Activated CD4-positive, alpha-beta memory T cell treated with anti-CD3 and anti-CD28 coated beads for 36 hours (primary cell): ENCODE measurements at regions not wholly inside any gene's neighbourhood (a gene's known extent, or its start where the extent isn't known, plus 50 kb on each side); places are given as distances from the start of the nearest gene placed in this dataset.
"Not testable (repeated sequence)": the region's sequence is repeated elsewhere in the genome, so short reads cannot be mapped to it uniquely, and the experiment has no call there.

Experiments used
- CTCF ChIA-PET: fragments of 350-600 bp; sonication (Branson Sonifier 250); formaldehyde crosslinking; loops from one replicate; lab custom pipeline; 2021; ENCODE audit warnings: antibody characterized with exemption, inconsistent platforms; lab: Charles Lee
- POLR2A ChIA-PET: fragments of 350-600 bp; sonication (Branson Sonifier 250); formaldehyde crosslinking; loops from one replicate; lab custom pipeline; 2021; ENCODE audit warnings: antibody characterized with exemption; lab: Charles Lee
- DNase-seq: peaks from one replicate; pipeline ENCODE4 v3.0.0-alpha.2; 2020
- H3K27ac Mint-ChIP-seq: one replicate; pipeline ENCODE4 v1.8.0; 2021; ENCODE audit warnings: mixed read lengths
- H3K27me3 Mint-ChIP-seq: one replicate; pipeline ENCODE4 v1.8.0; 2021; ENCODE audit warnings: mixed read lengths
- H3K36me3 Mint-ChIP-seq: one replicate; pipeline ENCODE4 v1.8.0; 2021; ENCODE audit warnings: mixed read lengths
- H3K4me1 Mint-ChIP-seq: one replicate; pipeline ENCODE4 v1.8.0; 2021; ENCODE audit warnings: low read depth, mixed read lengths
- H3K4me3 Mint-ChIP-seq: one replicate; pipeline ENCODE4 v1.8.0; 2021; ENCODE audit warnings: mild to moderate bottlenecking, mixed read lengths
- H3K9me3 Mint-ChIP-seq: one replicate; pipeline ENCODE4 v1.8.0; 2021; ENCODE audit warnings: mixed read lengths
- intact Hi-C: fragments of 100-400 bp; cut with micrococcal nuclease; formaldehyde crosslinking; loops from one replicate; pipeline ENCODE4 v1.15.1; 2023

DNA sequence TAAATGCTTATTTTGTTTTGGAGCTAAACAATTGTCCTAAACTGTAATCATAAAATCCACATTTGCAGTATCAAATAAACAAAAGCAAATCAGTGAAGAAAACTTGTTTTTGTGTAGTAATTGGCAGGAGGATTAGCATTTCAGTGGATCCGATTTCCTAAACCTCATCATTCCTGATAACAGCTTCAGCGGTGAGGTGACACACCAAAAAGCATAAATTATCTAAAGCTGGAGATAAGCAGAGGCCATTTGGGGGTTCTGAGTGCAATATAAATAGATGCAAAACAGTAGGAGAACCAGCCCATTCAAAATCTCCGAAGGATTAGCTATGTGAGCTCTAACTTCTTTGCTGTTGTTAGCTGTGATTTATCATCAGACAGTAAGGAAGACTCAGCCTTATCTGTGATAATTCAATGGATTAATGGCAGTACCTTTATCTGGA is 235.8 kb downstream of the EPHA7 start:
- DNase-seq: no peak
- Mint-ChIP-seq H3K9me3 (no peaks in the 10 kb centered on the region), H3K4me1 (no peaks in the 10 kb centered on the region), H3K4me3 (no peak overlapping the region), H3K27me3 (no peaks in the 10 kb centered on the region), H3K27ac (no peak overlapping the region), H3K36me3 (no peaks in the 10 kb centered on the region)
- intact Hi-C loops: no loop called here
- POLR2A ChIA-PET: no interaction called here
- CTCF ChIA-PET: no interaction called here

GRCh38 chr6:93182938-93183479 is 236.3 kb downstream of the EPHA7 start:
- Mint-ChIP-seq H3K4me1 (no peaks in the 10 kb centered on the region), H3K36me3 (no peaks in the 10 kb centered on the region), H3K4me3 (no peak overlapping the region), H3K9me3 (no peaks in the 10 kb centered on the region), H3K27me3 (no peaks in the 10 kb centered on the region), H3K27ac (no peak overlapping the region)
- POLR2A ChIA-PET: no interaction called here
- CTCF ChIA-PET: no interaction called here
- intact Hi-C loops: no loop called here
- no peak for DNase-seq

DNA sequence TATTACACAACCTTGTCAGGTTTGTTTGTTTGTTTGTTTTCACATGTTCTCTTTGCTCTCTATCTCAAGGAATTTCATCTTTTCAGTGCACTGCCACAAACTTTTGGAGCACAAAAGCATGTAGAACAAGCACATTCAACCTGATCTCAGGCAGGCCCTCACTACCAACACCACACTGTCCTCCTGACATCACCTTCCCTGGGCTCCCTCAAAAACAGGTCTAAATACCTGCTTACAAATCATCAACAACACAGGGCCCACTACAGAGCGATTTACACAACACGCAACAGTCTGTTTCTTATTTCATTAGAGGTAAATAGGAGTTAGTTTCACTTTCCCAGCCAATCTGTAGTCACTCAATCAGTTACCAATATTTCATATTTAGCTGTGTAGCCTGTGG is 241.4 kb downstream of the EPHA7 start:
- Mint-ChIP-seq H3K27ac (no peak overlapping the region), H3K27me3 (no peaks in the 10 kb centered on the region), H3K4me1 (no peaks in the 10 kb centered on the region), H3K4me3 (no peak overlapping the region), H3K9me3 (no peaks in the 10 kb centered on the region), H3K36me3 (no peaks in the 10 kb centered on the region)
- intact Hi-C loops: no loop called here
- ChIA-PET POLR2A (no interaction called here), CTCF (no interaction called here)
- DNase-seq: no peak

- intact Hi-C loops: no loop called here
- no peak overlapping the region for H3K27ac Mint-ChIP-seq
- ChIA-PET CTCF (no interaction called here), POLR2A (no interaction called here)
- H3K36me3 Mint-ChIP-seq: no peaks in the 10 kb centered on the region
- no peak for DNase-seq
- no peaks in the 10 kb centered on the region for H3K9me3 Mint-ChIP-seq
- no peaks in the 10 kb centered on the region for H3K4me1 Mint-ChIP-seq
- no peaks in the 10 kb centered on the region for H3K27me3 Mint-ChIP-seq
- no peak overlapping the region for H3K4me3 Mint-ChIP-seq
These were observed 241.9 kb downstream of the EPHA7 start for GRCh38 chr6:93177438-93177837.

GRCh38 chr6:93176070-93176469 is 243.3 kb downstream of the EPHA7 start:
- POLR2A ChIA-PET: no interaction called here
- intact Hi-C loops: no loop called here

GRCh38 chr6:93173573-93173972 is 245.8 kb downstream of the EPHA7 start:
- H3K9me3 Mint-ChIP-seq, intact Hi-C loops, DNase-seq: not testable (repeated sequence)

More at GRCh38 chr6:93176070-93176469, 243.3 kb downstream of the EPHA7 start:
- no peak overlapping the region for H3K27ac Mint-ChIP-seq
- no peak for DNase-seq
- CTCF ChIA-PET: no interaction called here
- H3K9me3 Mint-ChIP-seq: no peaks in the 10 kb centered on the region
- H3K27me3 Mint-ChIP-seq: no peaks in the 10 kb centered on the region
- H3K4me1 Mint-ChIP-seq: no peaks in the 10 kb centered on the region
- no peaks in the 10 kb centered on the region for H3K36me3 Mint-ChIP-seq
- H3K4me3 Mint-ChIP-seq: no peak overlapping the region

GRCh38 chr6:93165850-93166430 is 253.4 kb downstream of the EPHA7 start:
- Mint-ChIP-seq H3K4me1 (no peaks in the 10 kb centered on the region), H3K27ac (no peak overlapping the region), H3K4me3 (no peak overlapping the region), H3K27me3 (no peaks in the 10 kb centered on the region), H3K9me3 (no peaks in the 10 kb centered on the region), H3K36me3 (no peaks in the 10 kb centered on the region)
- no peak for DNase-seq
- intact Hi-C loops: no loop called here
- ChIA-PET POLR2A (no interaction called here), CTCF (no interaction called here)

More at GRCh38 chr6:93173573-93173972, 245.8 kb downstream of the EPHA7 start:
- H3K27ac Mint-ChIP-seq, H3K4me3 Mint-ChIP-seq, H3K4me1 Mint-ChIP-seq, H3K27me3 Mint-ChIP-seq, POLR2A ChIA-PET, CTCF ChIA-PET, H3K36me3 Mint-ChIP-seq: not testable (repeated sequence)

DNA sequence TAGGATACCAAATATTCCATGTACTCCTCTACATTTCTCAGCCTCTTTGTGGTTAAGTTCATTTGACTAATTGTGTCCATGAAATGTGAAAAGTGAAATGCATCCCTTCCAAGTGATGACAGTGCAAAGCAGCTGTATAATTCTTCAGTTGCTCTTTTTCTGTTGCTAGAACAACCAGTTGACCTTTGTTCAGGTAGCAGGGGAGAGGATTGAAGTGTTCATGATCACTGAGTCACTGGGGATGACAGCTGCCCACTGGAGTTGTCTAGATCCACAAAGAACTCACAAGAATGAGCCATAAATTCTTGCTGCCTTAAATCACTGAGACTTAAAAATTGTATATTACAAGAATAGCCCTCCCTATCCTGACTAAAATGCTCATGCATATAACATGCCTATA is 254.6 kb downstream of the EPHA7 start:
- intact Hi-C loops: no loop called here

DNA sequence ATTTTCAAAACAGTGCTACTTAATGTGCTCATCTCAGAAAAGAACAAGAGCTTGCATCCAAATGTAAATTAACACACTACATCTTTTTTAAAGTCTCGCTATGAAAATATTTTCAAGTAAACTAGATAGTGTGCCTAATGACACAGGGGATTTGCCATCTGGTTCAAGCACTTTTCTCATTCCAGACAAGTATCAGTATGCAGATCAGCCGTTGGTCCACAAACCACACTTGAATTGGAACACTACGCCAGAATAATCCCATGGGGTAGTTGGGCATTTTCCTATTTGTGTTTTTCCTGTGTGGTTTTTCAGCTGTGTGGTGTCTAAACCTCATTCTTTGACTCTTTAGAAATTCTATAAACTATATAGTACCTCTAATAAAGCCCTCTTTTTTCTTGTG is 256.2 kb downstream of the EPHA7 start:
- ChIA-PET CTCF (no interaction called here), POLR2A (no interaction called here)
- H3K36me3 Mint-ChIP-seq: no peaks in the 10 kb centered on the region

More for the DNA sequence above, 254.6 kb downstream of the EPHA7 start:
- CTCF ChIA-PET: no interaction called here
- POLR2A ChIA-PET: no interaction called here
- Mint-ChIP-seq H3K9me3 (peaks cover 4% of the 10 kb centered on the region), H3K4me3 (no peak overlapping the region), H3K36me3 (no peaks in the 10 kb centered on the region), H3K4me1 (no peaks in the 10 kb centered on the region), H3K27me3 (no peaks in the 10 kb centered on the region), H3K27ac (no peak overlapping the region)
- DNase-seq: no peak

GRCh38 chr6:93139408-93140081 is 279.8 kb downstream of the EPHA7 start:
- intact Hi-C loops: no loop called here
- Mint-ChIP-seq H3K27me3 (no peaks in the 10 kb centered on the region), H3K27ac (no peak overlapping the region), H3K4me1 (no peaks in the 10 kb centered on the region), H3K9me3 (peaks cover 5% of the 10 kb centered on the region), H3K36me3 (no peaks in the 10 kb centered on the region), H3K4me3 (no peak overlapping the region)
- ChIA-PET CTCF (no interaction called here), POLR2A (no interaction called here)
- DNase-seq: no peak

More for the DNA sequence above, 256.2 kb downstream of the EPHA7 start:
- Mint-ChIP-seq H3K4me3 (no peak overlapping the region), H3K9me3 (peaks cover 7% of the 10 kb centered on the region), H3K27ac (no peak overlapping the region), H3K4me1 (no peaks in the 10 kb centered on the region), H3K27me3 (no peaks in the 10 kb centered on the region)
- intact Hi-C loops: no loop called here
- DNase-seq: no peak

GRCh38 chr6:93136111-93136510 is 283.2 kb downstream of the EPHA7 start:
- Mint-ChIP-seq H3K4me3 (no peak overlapping the region), H3K27me3 (no peaks in the 10 kb centered on the region), H3K9me3 (no peaks in the 10 kb centered on the region), H3K36me3 (no peaks in the 10 kb centered on the region), H3K4me1 (no peaks in the 10 kb centered on the region), H3K27ac (no peak overlapping the region)
- intact Hi-C loops: no loop called here
- ChIA-PET POLR2A (no interaction called here), CTCF (no interaction called here)
- DNase-seq: no peak

DNA sequence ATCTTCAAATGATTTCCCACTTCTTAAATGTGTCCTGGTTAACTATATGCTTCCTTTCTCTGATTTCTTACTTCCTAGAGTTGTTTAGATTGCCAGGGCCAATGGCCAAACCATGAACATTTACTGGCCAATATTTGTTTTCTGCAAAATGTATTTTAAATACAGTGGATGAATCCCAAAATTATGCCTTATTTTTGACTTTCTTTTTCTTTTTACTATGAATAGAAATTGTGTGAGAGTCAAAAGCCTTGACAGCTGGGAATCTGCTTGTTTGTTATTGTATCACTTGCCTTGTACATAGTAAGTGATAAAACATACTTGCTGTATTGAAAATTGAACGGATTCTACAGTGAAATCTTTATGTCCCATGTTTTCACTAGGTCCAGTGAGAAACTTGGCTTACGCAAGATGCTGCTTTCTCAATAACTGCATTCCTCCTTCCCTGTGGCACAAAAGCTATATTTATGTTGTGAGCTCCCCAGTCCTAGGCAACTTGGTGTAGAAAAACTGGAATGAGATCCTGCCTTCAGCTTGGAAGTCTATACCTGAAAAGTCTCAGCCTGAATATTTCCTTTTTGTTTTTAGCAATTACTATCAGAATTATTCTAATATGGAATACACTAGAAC is 295.2 kb downstream of the EPHA7 start:
- Mint-ChIP-seq H3K9me3 (peaks cover 13% of the 10 kb centered on the region), H3K36me3 (no peaks in the 10 kb centered on the region), H3K27ac (no peak overlapping the region), H3K4me1 (no peaks in the 10 kb centered on the region), H3K4me3 (no peak overlapping the region), H3K27me3 (no peaks in the 10 kb centered on the region)
- ChIA-PET POLR2A (no interaction called here), CTCF (no interaction called here)
- no peak for DNase-seq
- intact Hi-C loops: no loop called here
